ENCODE measurements at regions not wholly inside any gene's neighbourhood (a gene's known extent, or its start where the extent isn't known, plus 50 kb on each side); places are given as distances from the start of the nearest gene placed in this dataset.
A peak's percentile ranks its signal among the peaks of the same experiment; 100 is the strongest.
"Not testable (repeated sequence)": the region's sequence is repeated elsewhere in the genome, so short reads cannot be mapped to it uniquely, and the experiment has no call there.

DNA sequence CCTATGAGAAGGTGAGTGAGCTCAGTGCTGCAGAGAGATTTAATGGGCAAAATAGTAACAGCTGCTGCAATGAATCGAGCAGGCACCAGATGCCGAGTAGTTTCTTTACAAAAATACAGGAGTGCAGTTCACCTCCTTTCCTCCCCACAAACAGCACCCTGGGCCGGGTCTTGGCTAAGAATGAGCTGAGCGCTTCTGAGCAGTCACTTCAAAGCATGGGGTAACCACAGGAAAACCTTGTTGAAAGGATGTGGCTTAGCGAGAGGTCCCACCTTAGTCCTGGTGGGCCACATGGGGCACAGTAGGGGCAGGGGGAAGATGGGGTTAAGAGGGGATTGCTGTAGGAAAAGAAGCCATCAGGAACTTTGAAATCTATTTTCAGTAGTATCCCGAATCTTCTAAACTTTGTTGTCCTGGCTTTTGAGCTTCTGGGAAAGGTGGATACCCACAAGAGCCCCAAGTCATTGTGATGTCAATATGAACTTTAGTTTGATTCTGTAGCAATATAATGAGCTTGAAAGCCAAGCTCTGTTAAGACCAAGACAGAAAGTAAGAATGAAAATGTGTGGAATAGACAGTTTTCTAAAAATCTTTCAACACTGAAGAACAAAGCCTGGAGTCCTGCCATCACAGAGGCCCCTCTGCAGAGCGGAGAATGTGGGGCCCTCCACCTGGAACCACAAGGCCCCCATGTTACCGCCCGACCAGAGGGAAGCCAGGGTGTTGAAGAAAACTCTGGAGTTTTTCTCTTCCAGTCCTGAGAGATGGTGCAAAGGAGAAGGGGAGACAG is 101.0 kb upstream of the ZNF236 start:
- peak in 1 of 2 donors; percentile 17 for DNase-seq (ENCODE audit: low read depth in 2 of 2)

GRCh38 chr18:76720683-76721082 is 101.7 kb upstream of the ZNF236 start:
- DNase-seq (ENCODE audit: low read depth in 2 of 2), result no peak

- no peak for DNase-seq (ENCODE audit: low read depth in 2 of 2)
These were observed 107.2 kb upstream of the ZNF236 start for GRCh38 chr18:76715012-76715610.

DNA sequence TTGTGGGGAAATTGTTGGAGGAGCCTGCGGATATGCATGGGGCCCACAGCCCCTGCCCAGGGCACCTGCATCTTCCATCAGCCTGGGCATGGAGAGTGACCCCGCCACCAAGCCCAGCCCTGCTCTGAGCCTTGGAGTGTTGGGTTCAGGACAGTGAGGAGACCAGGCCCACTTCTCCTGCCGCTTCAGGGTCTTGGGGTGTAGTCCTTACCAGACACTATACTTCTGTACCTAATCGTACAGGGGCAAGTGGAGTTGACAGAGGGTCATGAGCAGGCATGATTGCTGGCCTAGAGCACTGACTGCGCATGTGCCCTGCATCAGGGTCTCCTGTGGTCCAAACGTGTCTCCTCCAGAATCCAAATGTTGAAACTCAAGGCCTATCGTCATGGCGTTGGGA is 108.9 kb upstream of the ZNF236 start:
- DNase-seq (ENCODE audit: low read depth in 2 of 2), result no peak

GRCh38 chr18:76712511-76713140 is 109.7 kb upstream of the ZNF236 start:
- DNase-seq (ENCODE audit: low read depth in 2 of 2), result no peak

DNA sequence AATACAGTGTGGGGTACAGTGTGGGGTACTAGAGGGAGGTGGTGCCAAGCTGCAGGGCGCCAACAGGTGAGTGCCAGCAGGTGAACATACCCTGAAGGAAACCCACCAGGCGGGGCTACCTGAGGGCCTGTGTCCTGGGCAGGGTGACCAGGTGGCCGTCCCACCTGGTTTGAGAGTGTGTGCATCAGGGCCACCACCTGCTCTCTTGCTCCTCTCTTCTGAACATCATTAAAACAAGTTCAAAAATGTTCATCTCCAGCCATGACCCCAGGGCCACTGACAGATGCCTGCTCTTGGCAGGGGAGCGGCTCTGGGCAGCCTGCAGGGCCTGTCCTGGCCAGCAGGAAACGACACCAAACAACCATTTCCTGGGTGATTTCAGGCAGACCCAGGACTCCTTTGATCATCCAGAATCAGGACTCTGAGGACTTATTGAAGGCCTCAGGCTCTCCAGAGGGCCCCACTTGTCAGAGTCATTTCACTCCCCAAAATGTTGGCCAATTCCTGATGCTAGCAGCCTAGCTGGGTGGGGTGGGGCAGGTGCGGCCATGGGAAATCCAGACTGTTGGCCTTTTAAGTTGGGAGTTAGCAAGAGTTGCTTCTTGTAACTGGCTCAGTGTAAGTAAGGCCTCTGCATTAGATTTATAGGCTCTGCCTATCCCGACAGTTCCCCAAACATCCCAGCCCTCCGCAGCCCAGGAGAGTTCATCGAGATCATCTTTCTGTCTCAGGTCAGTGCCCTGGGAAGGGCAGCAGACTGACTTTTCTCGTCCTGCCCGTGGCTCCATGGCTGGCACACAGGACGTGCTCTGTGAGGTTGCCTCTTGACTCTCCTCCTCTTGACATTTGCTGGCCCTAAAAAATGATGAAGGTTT is 111.5 kb upstream of the ZNF236 start:
- no peak for DNase-seq (ENCODE audit: low read depth in 2 of 2)

- DNase-seq (ENCODE audit: low read depth in 2 of 2), result peak; percentile 6 to 9
These were observed 112.4 kb upstream of the ZNF236 start for GRCh38 chr18:76709659-76710645.

- no peak for DNase-seq (ENCODE audit: low read depth in 2 of 2)
These were observed 113.5 kb upstream of the ZNF236 start for GRCh38 chr18:76708722-76709353.

DNA sequence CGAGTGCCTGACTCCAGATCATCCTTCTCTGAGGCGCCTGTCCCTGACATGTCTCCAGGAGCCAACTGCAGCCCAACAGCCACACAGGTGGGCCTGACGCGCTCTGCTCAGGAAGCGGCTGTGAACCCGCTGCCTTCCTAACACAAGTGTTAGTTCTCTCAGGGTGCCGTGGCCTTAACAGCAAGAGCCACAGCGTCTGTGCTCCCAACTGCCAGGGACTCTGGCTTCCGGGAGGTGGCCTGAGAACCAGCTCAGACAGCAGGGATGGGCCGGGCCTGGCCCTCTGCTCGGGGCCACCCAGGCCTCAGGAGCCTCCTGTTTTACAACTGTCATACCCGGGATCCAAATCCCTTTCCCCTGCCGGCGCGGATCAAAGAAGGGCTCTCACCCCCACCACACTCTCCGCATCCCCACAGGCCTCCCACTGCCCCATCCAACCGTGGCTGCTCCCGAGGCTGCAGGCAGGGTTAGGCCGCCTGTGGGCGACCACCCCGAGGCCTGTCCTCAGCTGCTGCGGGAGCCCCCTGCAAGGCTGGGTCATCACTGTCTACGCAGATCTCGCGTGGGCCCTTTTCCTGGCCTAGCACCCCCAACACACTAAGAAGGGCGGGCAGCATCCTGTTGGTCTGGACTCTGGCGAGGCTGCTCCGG is 114.2 kb upstream of the ZNF236 start:
- DNase-seq (ENCODE audit: low read depth in 2 of 2), result no peak

GRCh38 chr18:76707534-76707933 is 114.8 kb upstream of the ZNF236 start:
- no peak for DNase-seq (ENCODE audit: low read depth in 2 of 2)

DNA sequence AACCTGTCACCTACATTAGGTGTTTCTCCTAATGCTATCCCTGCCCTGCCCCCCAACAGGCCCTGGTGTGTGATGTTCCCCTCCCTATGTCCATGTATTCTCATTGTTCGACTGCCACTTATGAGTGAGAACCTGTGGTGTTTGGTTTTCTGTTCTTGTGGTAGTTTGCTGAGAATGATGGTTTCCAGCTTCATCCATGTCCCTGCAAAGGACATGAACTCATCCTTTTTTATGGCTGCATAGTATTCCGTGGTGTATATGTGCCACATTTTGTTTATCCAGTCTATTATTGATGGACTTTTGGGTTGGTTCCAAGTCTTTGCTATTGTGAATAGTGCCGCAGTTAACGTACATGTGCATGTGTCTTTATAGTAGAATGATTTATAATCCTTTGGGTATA is 117.8 kb upstream of the ZNF236 start:
- DNase-seq (ENCODE audit: low read depth in 2 of 2), result not testable (repeated sequence)

DNA sequence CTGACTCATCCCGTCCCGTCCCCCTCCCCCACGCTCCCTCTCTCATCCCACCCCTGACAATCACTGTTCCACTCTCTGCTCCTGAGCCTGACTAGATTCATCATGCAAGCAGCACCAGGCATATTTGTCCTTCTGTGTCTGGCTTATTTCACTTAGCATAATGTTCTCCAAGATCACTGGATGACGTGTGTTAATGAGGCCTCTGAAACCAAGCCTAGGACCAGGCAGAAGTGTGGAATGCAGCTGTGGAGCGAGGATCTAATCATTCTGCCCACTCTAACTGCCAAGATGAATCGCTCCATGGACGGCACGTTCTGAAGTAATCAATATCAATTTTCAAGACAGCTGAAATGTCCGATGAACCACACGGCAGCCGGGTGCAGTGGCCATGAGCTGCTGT is 122.4 kb upstream of the ZNF236 start:
- DNase-seq (ENCODE audit: low read depth in 2 of 2), result no peak

- no peak for DNase-seq (ENCODE audit: low read depth in 2 of 2)
These were observed 124.9 kb upstream of the ZNF236 start for GRCh38 chr18:76697441-76697901.

DNA sequence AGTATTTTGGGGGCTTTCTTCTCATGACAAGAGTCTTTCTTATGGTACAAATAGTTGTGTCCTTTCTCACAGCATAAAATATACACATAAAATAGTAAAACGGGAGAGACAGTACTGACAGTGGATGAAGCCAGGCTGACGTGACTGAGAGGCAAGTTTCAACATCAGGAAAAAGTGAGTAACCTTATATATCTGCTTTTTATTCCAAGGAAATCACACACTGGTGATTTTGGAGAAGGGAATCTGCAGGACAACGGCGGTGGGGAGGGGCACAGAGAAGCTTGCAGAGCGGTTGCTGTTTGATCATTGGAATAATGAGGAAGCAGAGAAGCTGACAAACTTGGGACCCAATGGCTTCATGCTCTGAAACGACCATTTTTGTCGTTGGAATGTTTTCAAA is 130.6 kb upstream of the ZNF236 start:
- DNase-seq (ENCODE audit: low read depth in 2 of 2), result no peak

- no peak for DNase-seq (ENCODE audit: low read depth in 2 of 2)
These were observed 132.6 kb upstream of the ZNF236 start for GRCh38 chr18:76689646-76690264.

GRCh38 chr18:76688724-76689472 is 133.5 kb upstream of the ZNF236 start:
- DNase-seq (ENCODE audit: low read depth in 2 of 2), result no peak

DNA sequence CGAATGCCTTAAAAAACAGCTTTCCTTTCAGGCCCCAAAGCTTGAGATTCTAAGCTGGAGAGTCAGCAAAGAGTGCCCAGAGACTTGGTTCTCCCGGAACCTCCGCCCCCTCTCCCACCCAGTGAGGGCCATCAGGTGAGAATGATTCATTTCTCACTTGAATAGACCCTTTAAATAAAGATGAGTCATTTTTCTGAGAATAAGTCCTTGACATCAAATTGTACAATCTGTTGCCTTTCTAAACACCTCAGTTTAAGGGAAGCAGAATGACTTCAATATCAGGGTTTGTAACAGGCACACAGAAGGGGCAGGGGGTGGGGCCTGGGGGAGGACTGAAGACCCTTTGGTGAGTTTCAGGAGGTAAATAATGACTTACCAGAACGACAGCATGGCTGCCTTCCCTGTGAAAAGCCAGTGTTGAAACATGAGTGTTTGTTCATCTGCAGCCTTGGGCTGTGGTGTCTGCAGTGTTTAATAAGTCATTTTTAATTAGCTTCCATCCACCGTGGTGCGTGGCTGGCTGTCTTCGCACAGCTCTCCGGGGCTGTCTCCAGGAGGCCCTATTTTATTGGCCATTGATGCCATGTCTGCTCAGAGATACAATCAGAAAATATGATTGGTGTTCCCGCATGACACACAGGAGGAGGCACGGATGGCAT is 134.9 kb upstream of the ZNF236 start:
- DNase-seq (ENCODE audit: low read depth in 2 of 2), result peak in 1 of 2 donors; percentile 19

- no peak for DNase-seq (ENCODE audit: low read depth in 2 of 2)
These were observed 135.6 kb upstream of the ZNF236 start for GRCh38 chr18:76686737-76687231.

Measured in stimulated activated CD8-positive, alpha-beta memory T cell treated with anti-CD3 and anti-CD28 coated beads, Interleukin-15, amount 100 ng/mL, for 4 hours (primary cell).